Thyroid gland (tissue), 4 donors: ENCODE measurements at regions not wholly inside any gene's neighbourhood (a gene's known extent, or its start where the extent isn't known, plus 50 kb on each side); places are given as distances from the start of the nearest gene placed in this dataset.
"Not testable (repeated sequence)": the region's sequence is repeated elsewhere in the genome, so short reads cannot be mapped to it uniquely, and the experiment has no call there.

ENCODE experiments used
- DNase-seq, 2 donors: peaks; one replicate each; pipeline ENCODE4 v3.0.0-alpha.2; 2019
- H3K27ac ChIP-seq, 3 donors: fragments of 200-600 bp; sonication (generic); 1 replicate in 2 of 3; 2 replicates in 1 of 3; pipeline ENCODE4 v1.5.1; 2016 to 2019; ENCODE audit warnings: mild to moderate bottlenecking in 1 of 3, moderate library complexity in 1 of 3
- H3K27me3 ChIP-seq: fragments of 200-600 bp; sonication (generic); one replicate; pipeline ENCODE4 v1.5.1; 2019
- H3K36me3 ChIP-seq, 2 donors: fragments of 200-600 bp; sonication (generic); one replicate each; pipeline ENCODE4 v1.5.1; 2016 to 2019
- H3K4me1 ChIP-seq, 2 donors: fragments of 200-600 bp; sonication (generic); one replicate each; pipeline ENCODE4 v1.5.1; 2017 to 2019
- H3K4me3 ChIP-seq, 3 donors: fragments of 200-600 bp; sonication (generic); replicated peaks in 1 of 3; 1 replicate in 2 of 3; 2 replicates in 1 of 3; pipeline ENCODE4 v1.5.1; 2016; ENCODE audit warnings: mild to moderate bottlenecking in 1 of 3
- H3K9me3 ChIP-seq: fragments of 200-600 bp; sonication (generic); one replicate; pipeline ENCODE4 v1.5.1; 2017
- POLR2A ChIP-seq, 2 donors: fragments of 450-650 bp; IDR thresholded peaks; one replicate each; pipeline ENCODE4 v1.6.1; 2017; ENCODE audit warnings: antibody characterized with exemption in 2 of 2, mild to moderate bottlenecking in 2 of 2, moderate library complexity in 1 of 2
- WGBS, 2 donors: methylation state at CpG; one replicate each; pipeline ENCODE4 v1.1.5; 2017; 5-methylcytosine and 5-hydroxymethylcytosine counted together
- intact Hi-C: fragments of 100-400 bp; cut with DNase I; formaldehyde crosslinking; loops from one replicate; pipeline ENCODE4 v1.15.1; 2023
- TF ChIP-seq, protein P1 (sequence below), 6 experiments: fragments of 200-600 bp in 3 of 6; fragments of 450-650 bp in 3 of 6; sonication (generic) in 3 of 6; IDR thresholded peaks; one replicate each; pipeline ENCODE4 v1.5.1; 2016 to 2019; ENCODE audit warnings: antibody characterized with exemption in 6 of 6, mild to moderate bottlenecking in 2 of 6, inconsistent platforms in 1 of 6, moderate library complexity in 1 of 6

DNA sequence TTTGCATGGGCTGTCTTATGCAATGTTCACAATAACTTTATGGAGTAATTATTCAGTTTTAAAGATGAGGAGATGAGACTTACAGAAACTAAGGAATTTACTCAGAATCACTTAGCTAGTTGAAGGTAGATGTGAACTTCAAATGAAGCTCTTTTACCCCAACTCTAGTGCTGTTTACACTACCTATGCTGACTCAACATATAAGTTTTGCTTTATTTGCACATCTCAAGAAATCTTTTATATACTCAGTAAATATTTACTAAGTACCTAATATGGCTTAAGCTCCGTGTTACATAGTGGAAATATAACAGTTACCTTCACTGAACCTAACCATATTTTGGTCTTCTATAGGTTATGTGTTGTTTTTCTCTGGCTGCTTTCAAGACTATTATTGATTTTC lies 293.2 kb downstream of the ANXA1 start:
- Histone ChIP-seq H3K27me3 (no peaks in the 10 kb centered on the region), H3K27ac (no peak overlapping the region), H3K9me3 (no peaks in the 10 kb centered on the region), H3K4me3 (no peak overlapping the region), H3K36me3 (no peaks in the 10 kb centered on the region), H3K4me1 (no peaks in the 10 kb centered on the region)
- WGBS, 2 donors = 86 to 88% methylated on average over 1 of the region's 1 CpG
- no peak for DNase-seq
- intact Hi-C loops = no loop called here
- no peak for TF ChIP-seq POLR2A (IDR thresholded peaks at IDR 0.05)
- TF ChIP-seq, protein P1, sequence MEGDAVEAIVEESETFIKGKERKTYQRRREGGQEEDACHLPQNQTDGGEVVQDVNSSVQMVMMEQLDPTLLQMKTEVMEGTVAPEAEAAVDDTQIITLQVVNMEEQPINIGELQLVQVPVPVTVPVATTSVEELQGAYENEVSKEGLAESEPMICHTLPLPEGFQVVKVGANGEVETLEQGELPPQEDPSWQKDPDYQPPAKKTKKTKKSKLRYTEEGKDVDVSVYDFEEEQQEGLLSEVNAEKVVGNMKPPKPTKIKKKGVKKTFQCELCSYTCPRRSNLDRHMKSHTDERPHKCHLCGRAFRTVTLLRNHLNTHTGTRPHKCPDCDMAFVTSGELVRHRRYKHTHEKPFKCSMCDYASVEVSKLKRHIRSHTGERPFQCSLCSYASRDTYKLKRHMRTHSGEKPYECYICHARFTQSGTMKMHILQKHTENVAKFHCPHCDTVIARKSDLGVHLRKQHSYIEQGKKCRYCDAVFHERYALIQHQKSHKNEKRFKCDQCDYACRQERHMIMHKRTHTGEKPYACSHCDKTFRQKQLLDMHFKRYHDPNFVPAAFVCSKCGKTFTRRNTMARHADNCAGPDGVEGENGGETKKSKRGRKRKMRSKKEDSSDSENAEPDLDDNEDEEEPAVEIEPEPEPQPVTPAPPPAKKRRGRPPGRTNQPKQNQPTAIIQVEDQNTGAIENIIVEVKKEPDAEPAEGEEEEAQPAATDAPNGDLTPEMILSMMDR (IDR thresholded peaks at IDR 0.05) = no peak

DNA sequence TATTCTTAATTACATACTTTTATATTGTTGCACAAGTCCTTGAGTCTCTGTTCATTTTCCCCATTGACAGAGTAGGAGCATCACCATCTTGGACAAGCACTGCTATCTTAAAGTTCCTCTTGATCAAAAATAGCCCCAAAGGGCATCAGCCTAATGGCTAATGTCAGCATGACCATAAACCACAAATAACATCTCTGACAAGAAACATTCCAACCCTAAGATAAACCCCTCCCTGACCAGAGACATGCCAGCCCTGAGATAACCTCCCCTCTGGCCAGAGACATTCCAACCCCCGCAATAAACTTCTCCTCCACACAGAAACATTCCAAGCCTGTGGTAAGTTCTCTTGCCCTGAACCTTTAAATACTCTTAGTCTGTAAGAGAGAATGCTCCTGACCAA lies 293.7 kb downstream of the ANXA1 start:
- DNase-seq, H3K9me3 ChIP-seq, H3K36me3 ChIP-seq, intact Hi-C loops, H3K4me1 ChIP-seq, H3K27ac ChIP-seq, H3K27me3 ChIP-seq, H3K4me3 ChIP-seq: not testable (repeated sequence)
- WGBS, 2 donors = 78 to 84% methylated on average over 1 of the region's 1 CpG

DNA sequence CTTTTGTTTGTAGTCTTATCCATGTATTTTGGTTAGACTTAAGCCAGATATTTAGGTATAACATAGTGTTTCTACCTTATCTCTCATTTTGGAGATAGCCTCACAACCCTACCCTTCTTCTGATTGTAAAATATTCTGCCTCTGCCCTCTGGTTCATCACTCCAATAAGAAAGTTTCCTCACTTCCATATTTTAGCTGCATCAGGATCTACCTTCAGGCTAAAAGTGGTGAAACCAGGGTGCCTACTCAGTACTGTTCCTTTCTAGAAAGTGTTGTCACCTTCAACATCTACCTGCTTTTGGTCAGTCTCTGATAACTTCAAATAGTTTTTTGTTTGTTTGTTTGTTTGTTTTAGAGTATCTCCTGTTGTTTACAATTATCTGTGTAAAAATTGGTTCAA lies 294.6 kb downstream of the ANXA1 start:
- DNase-seq = no peak

DNA sequence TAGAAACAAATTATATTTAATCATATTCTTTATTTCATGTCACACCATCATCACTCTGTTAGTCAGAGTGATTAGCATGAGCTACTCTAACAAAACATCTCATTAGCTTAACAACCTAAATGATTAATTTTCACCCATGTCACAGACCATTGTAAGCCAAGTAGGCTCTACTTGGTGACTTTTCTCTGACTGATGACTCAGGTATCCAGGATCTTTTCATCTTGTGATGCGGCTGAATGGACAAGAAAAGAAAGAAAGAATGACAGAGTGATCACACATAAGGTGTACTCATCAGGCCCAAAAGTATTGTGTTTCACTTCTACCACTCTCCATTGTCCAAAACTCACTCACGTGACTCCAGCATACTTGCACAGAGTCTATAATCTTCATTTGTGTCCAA lies 299.3 kb downstream of the ANXA1 start:
- Histone ChIP-seq H3K36me3 (no peaks in the 10 kb centered on the region), H3K4me1 (no peaks in the 10 kb centered on the region), H3K27me3 (no peaks in the 10 kb centered on the region), H3K27ac (no peak overlapping the region), H3K4me3 (no peak overlapping the region), H3K9me3 (no peaks in the 10 kb centered on the region)
- no peak for DNase-seq
- intact Hi-C loops = no loop called here
- no peak for TF ChIP-seq POLR2A (IDR thresholded peaks at IDR 0.05)
- TF ChIP-seq, protein P1 (IDR thresholded peaks at IDR 0.05) = no peak
- 87 to 93% methylated on average over 2 of the region's 2 CpGs for WGBS, 2 donors

More for the DNA sequence above, 294.6 kb downstream of the ANXA1 start:
- H3K4me3 ChIP-seq = no peak overlapping the region
- H3K27me3 ChIP-seq = no peaks in the 10 kb centered on the region
- TF ChIP-seq POLR2A (IDR thresholded peaks at IDR 0.05) = no peak
- TF ChIP-seq, protein P1 (IDR thresholded peaks at IDR 0.05) = no peak
- H3K27ac ChIP-seq = no peak overlapping the region
- no peaks in the 10 kb centered on the region for H3K4me1 ChIP-seq
- no peaks in the 10 kb centered on the region for H3K36me3 ChIP-seq
- no peaks in the 10 kb centered on the region for H3K9me3 ChIP-seq
- intact Hi-C loops = no loop called here

DNA sequence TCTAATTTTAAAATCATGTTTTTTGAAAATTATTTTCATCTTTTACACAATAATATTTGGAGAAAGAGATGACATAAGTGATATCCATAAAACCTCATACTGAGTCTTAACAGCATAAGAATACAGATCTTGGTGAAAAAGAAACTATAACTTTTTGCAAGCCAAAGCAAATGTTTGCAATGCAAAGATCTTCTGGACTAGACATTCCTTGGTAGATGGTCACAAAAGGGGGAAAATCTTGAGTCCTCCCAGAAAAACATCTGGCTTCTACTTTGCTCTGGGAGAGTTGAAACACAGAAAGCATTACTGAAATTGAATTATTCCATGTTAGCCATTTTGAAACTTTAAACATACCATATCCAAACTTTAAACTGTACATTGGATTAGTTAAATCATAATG lies 308.2 kb downstream of the ANXA1 start:
- TF ChIP-seq, protein P1 (IDR thresholded peaks at IDR 0.05) = no peak
- TF ChIP-seq POLR2A (IDR thresholded peaks at IDR 0.05) = no peak
- no peaks in the 10 kb centered on the region for H3K4me1 ChIP-seq
- H3K9me3 ChIP-seq = no peaks in the 10 kb centered on the region
- intact Hi-C loops = no loop called here
- H3K27ac ChIP-seq = no peak overlapping the region
- H3K27me3 ChIP-seq = no peaks in the 10 kb centered on the region
- no peak overlapping the region for H3K4me3 ChIP-seq
- no peaks in the 10 kb centered on the region for H3K36me3 ChIP-seq
- DNase-seq = no peak

DNA sequence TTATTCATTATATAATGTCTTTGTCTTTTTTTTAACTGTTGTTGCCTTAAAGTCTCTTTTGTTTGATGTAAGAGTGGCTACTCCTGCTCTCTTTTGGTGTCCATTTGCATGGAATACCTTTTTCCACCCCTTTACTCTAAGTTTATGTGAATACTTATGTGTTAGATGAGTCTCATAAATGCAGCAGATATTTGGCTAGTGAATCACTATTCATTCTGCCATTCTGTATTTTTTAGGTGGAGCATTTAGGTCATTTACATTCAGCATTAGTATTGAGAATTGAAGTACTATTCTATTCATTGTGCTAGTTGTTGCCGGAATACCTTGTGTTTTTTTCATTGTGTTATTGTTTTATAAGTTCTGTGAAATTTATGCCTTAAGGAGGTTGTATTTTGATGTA lies 317.1 kb downstream of the ANXA1 start:
- TF ChIP-seq, protein P1 (IDR thresholded peaks at IDR 0.05) = no peak
- TF ChIP-seq POLR2A (IDR thresholded peaks at IDR 0.05) = no peak
- H3K27ac ChIP-seq = no peak overlapping the region
- H3K4me3 ChIP-seq = no peak overlapping the region
- WGBS, 2 donors = 98% methylated on average over 1 of the region's 1 CpG
- no peak for DNase-seq
- no peaks in the 10 kb centered on the region for H3K9me3 ChIP-seq
- intact Hi-C loops = no loop called here
- H3K36me3 ChIP-seq = no peaks in the 10 kb centered on the region
- H3K27me3 ChIP-seq = no peaks in the 10 kb centered on the region
- H3K4me1 ChIP-seq = no peaks in the 10 kb centered on the region
